SK-N-SH (cell line): ENCODE measurements at regions not wholly inside any gene's neighbourhood (a gene's known extent, or its start where the extent isn't known, plus 50 kb on each side); places are given as distances from the start of the nearest gene placed in this dataset.

Experiments used
- CTCF ChIP-seq: fragments of 200-600 bp; sonication (generic); IDR thresholded peaks from 2 replicates; pipeline ENCODE4 v1.6.1; 2017; ENCODE audit warnings: antibody characterized with exemption, mild to moderate bottlenecking, moderate library complexity
- EP300 ChIP-seq, 2 experiments: IDR thresholded peaks; 2 replicates each; pipeline versions ENCODE4 v1.4.0 to v1.6.1; 2012; ENCODE audit warnings: borderline replicate concordance in 1 of 2, low read depth in 1 of 2, low read length in 1 of 2
- MAX ChIP-seq: IDR thresholded peaks from 2 replicates; pipeline ENCODE4 v1.4.0; 2012; ENCODE audit warnings: low read depth
- POLR2AphosphoS5 ChIP-seq: IDR thresholded peaks from 2 replicates; pipeline ENCODE4 v1.6.1; 2012; ENCODE audit warnings: low read depth, low read length
- SMC3 ChIP-seq: IDR thresholded peaks from 2 replicates; pipeline ENCODE4 v1.6.1; 2012; ENCODE audit warnings: low read depth, low read length, improper control_type of control experiment
- USF1 ChIP-seq: IDR thresholded peaks from 2 replicates; pipeline ENCODE4 v1.4.0; 2012; ENCODE audit warnings: low read depth, borderline replicate concordance
- USF2 ChIP-seq: fragments of 150-350 bp; IDR thresholded peaks from 2 replicates; pipeline ENCODE4 v1.6.1; 2017; ENCODE audit warnings: antibody characterized with exemption, low read length, low read depth, borderline replicate concordance

GRCh38 chrX:49773993-49774392 is 55.1 kb upstream of the PAGE4 start:
- TF ChIP-seq USF2 = no peak
- TF ChIP-seq EP300 (IDR thresholded peaks at IDR 0.05; ENCODE audit: borderline replicate concordance in 1 of 2, low read depth in 1 of 2, low read length in 1 of 2) = no peak
- no peak for TF ChIP-seq POLR2AphosphoS5
- TF ChIP-seq CTCF = no peak
- no peak for TF ChIP-seq SMC3
- no peak for TF ChIP-seq USF1
- TF ChIP-seq MAX = no peak
